ENCODE measurements at regions not wholly inside any gene's neighbourhood (a gene's known extent, or its start where the extent isn't known, plus 50 kb on each side); places are given as distances from the start of the nearest gene placed in this dataset.

GRCh38 chr2:10231551-10232085 lies 71.1 kb upstream of the HPCAL1 start:
- TF ChIP-seq, protein P1, sequence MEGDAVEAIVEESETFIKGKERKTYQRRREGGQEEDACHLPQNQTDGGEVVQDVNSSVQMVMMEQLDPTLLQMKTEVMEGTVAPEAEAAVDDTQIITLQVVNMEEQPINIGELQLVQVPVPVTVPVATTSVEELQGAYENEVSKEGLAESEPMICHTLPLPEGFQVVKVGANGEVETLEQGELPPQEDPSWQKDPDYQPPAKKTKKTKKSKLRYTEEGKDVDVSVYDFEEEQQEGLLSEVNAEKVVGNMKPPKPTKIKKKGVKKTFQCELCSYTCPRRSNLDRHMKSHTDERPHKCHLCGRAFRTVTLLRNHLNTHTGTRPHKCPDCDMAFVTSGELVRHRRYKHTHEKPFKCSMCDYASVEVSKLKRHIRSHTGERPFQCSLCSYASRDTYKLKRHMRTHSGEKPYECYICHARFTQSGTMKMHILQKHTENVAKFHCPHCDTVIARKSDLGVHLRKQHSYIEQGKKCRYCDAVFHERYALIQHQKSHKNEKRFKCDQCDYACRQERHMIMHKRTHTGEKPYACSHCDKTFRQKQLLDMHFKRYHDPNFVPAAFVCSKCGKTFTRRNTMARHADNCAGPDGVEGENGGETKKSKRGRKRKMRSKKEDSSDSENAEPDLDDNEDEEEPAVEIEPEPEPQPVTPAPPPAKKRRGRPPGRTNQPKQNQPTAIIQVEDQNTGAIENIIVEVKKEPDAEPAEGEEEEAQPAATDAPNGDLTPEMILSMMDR (IDR thresholded peaks at IDR 0.05; ENCODE audit: low read depth, low read length), result no peak
- TF ChIP-seq EZH2phosphoT487 (IDR thresholded peaks at IDR 0.05; ENCODE audit: low read depth), result no peak

Measured in OCI-LY3 (cell line).